PFSK-1 (cell line): ENCODE measurements at regions not wholly inside any gene's neighbourhood (a gene's known extent, or its start where the extent isn't known, plus 50 kb on each side); places are given as distances from the start of the nearest gene placed in this dataset.

Source experiments
- POLR2AphosphoS5 ChIP-seq: IDR thresholded peaks from 2 replicates; pipeline ENCODE4 v1.6.1; 2012; ENCODE audit warnings: low read depth, mild to moderate bottlenecking, control low read depth, low read length, moderate library complexity
- SIN3A ChIP-seq: IDR thresholded peaks from 2 replicates; pipeline ENCODE4 v1.6.1; 2012; ENCODE audit warnings: mild to moderate bottlenecking, low read length, moderate library complexity, borderline replicate concordance; ENCODE audit not compliant: insufficient read depth
- TAF1 ChIP-seq: IDR thresholded peaks from 2 replicates; pipeline ENCODE4 v1.6.1; 2012; ENCODE audit warnings: low read length, control low read depth, borderline replicate concordance; ENCODE audit not compliant: insufficient read depth

DNA sequence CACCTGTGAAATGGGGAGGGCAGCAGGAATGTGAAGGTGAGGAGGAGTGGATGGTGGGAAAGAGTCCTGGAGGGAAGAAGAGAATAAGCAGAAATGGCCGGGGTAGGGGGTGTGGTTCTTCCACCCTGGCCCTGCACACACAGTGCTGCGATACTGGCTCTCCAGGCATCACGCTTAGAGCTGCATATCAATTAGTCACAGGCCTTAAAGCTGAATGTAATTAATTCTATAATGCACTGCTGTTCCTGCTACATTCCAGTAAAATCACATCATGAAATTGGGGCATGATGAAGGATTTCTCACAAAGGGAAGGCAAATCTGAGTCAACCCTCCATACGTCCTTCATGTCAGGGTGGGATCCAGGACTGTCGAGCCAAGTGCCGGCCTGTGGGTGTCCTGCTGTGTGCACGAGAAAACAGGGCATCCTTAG, 566.1 kb downstream of the BCL11B start:
- TF ChIP-seq TAF1 (no peak), POLR2AphosphoS5 (no peak), SIN3A (no peak)
